MCF 10A (cell line): ENCODE measurements at regions not wholly inside any gene's neighbourhood (a gene's known extent, or its start where the extent isn't known, plus 50 kb on each side); places are given as distances from the start of the nearest gene placed in this dataset.

Source experiments
- BruUV-seq: library from RNA; stranded (reverse); fragments of 400-500 nt; replicated peaks from 2 replicates; lab custom pipeline; 2021; lab: Mats Ljungman, UMichigan
- CTCF ChIA-PET: fragments of 300-600 bp; sonication (Branson Sonifier 250); formaldehyde crosslinking; extraction: SDS; loops from one replicate; lab custom pipeline; 2021; ENCODE audit warnings: antibody characterized with exemption, inconsistent platforms; lab: Yijun Ruan, JAX
- POLR2A ChIA-PET: fragments of 300-600, 350-650 bp; sonication (Branson Sonifier 250); formaldehyde crosslinking; extraction: SDS; loops from one replicate; lab custom pipeline; 2020; ENCODE audit warnings: antibody characterized with exemption, inconsistent platforms; lab: Yijun Ruan, JAX
- DNase-seq: peaks from one replicate; pipeline ENCODE4 v3.0.0-alpha.2; 2018; ENCODE audit not compliant: unreplicated experiment
- H3K27ac Mint-ChIP-seq: one replicate; pipeline ENCODE4 v1.8.0; 2022; ENCODE audit warnings: mild to moderate bottlenecking, low read depth, mixed read lengths; ENCODE audit not compliant: unreplicated experiment
- H3K27me3 Mint-ChIP-seq: one replicate; pipeline ENCODE4 v1.8.0; 2022; ENCODE audit warnings: mixed read lengths; ENCODE audit not compliant: insufficient read depth, unreplicated experiment
- H3K36me3 Mint-ChIP-seq: one replicate; pipeline ENCODE4 v1.8.0; 2022; ENCODE audit warnings: mild to moderate bottlenecking, moderate library complexity, mixed read lengths; ENCODE audit not compliant: insufficient read depth, unreplicated experiment
- H3K4me1 Mint-ChIP-seq: one replicate; pipeline ENCODE4 v1.8.0; 2022; ENCODE audit warnings: mixed read lengths; ENCODE audit not compliant: insufficient read depth, unreplicated experiment
- H3K4me3 Mint-ChIP-seq: one replicate; pipeline ENCODE4 v1.8.0; 2022; ENCODE audit warnings: mild to moderate bottlenecking, moderate library complexity, mixed read lengths; ENCODE audit not compliant: unreplicated experiment
- H3K9me3 Mint-ChIP-seq: one replicate; pipeline ENCODE4 v1.8.0; 2022; ENCODE audit warnings: mixed read lengths; ENCODE audit not compliant: unreplicated experiment
- CTCF ChIP-seq: fragments of 200-600 bp; IDR thresholded peaks from one replicate; pipeline ENCODE4 v1.8.0; 2022; ENCODE audit warnings: antibody characterized with exemption, mild to moderate bottlenecking; ENCODE audit not compliant: unreplicated experiment
- intact Hi-C: fragments of 100-400 bp; cut with micrococcal nuclease; formaldehyde crosslinking; loops from 2 replicates; pipeline ENCODE4 v1.14.1; 2022

GRCh38 chr2:228725031-228725430 is 543.5 kb upstream of the SPHKAP start:
- ChIA-PET CTCF (no interaction called here), POLR2A (no interaction called here)
- intact Hi-C loops: no loop called here
- Mint-ChIP-seq H3K27ac (no peak overlapping the region), H3K4me1 (no peaks in the 10 kb centered on the region), H3K36me3 (no peaks in the 10 kb centered on the region), H3K4me3 (no peak overlapping the region), H3K27me3 (no peaks in the 10 kb centered on the region), H3K9me3 (no peaks in the 10 kb centered on the region)
- BruUV-seq: no TSS peak
- no peak for TF ChIP-seq CTCF
- DNase-seq: no peak

- Mint-ChIP-seq H3K27ac (no peak overlapping the region), H3K9me3 (no peaks in the 10 kb centered on the region), H3K4me3 (no peak overlapping the region), H3K27me3 (no peaks in the 10 kb centered on the region), H3K36me3 (no peaks in the 10 kb centered on the region), H3K4me1 (no peaks in the 10 kb centered on the region)
- no TSS peak for BruUV-seq
- intact Hi-C loops: no loop called here
- CTCF ChIA-PET: no interaction called here
- POLR2A ChIA-PET: interaction anchor here (0.7 kb wide), 1 partner anchor 16 kb away, joined by 3 read pairs; no protein-coding TSS in a partner anchor
- DNase-seq: no peak
- TF ChIP-seq CTCF: no peak
Observed at GRCh38 chr2:228723599-228723998, 542.1 kb upstream of the SPHKAP start.

GRCh38 chr2:228722311-228722710 is 540.8 kb upstream of the SPHKAP start:
- intact Hi-C loops: no loop called here
- no peak for TF ChIP-seq CTCF
- no peaks in the 10 kb centered on the region for H3K27me3 Mint-ChIP-seq
- no peak overlapping the region for H3K4me3 Mint-ChIP-seq
- no peaks in the 10 kb centered on the region for H3K36me3 Mint-ChIP-seq
- no peak for DNase-seq
- no peak overlapping the region for H3K27ac Mint-ChIP-seq
- no TSS peak for BruUV-seq
- ChIA-PET POLR2A (no interaction called here), CTCF (interaction anchor here (0.6 to 0.7 kb wide), 2 partner anchors 119 to 859 kb away, joined by 3 read pairs; no protein-coding TSS in a partner anchor)
- H3K4me1 Mint-ChIP-seq: no peaks in the 10 kb centered on the region
- H3K9me3 Mint-ChIP-seq: no peaks in the 10 kb centered on the region

- no peak for TF ChIP-seq CTCF
- Mint-ChIP-seq H3K4me1 (no peaks in the 10 kb centered on the region), H3K27ac (no peak overlapping the region), H3K27me3 (no peaks in the 10 kb centered on the region), H3K9me3 (no peaks in the 10 kb centered on the region), H3K4me3 (no peak overlapping the region), H3K36me3 (no peaks in the 10 kb centered on the region)
- intact Hi-C loops: no loop called here
- DNase-seq: no peak
- ChIA-PET POLR2A (interaction anchor here (0.5 kb wide), 1 partner anchor 27 kb away, joined by 3 read pairs; no protein-coding TSS in a partner anchor), CTCF (interaction anchor here (1.4 kb wide), 1 partner anchor 37 kb away, joined by 4 read pairs; no protein-coding TSS in a partner anchor)
- BruUV-seq: no TSS peak
Observed at GRCh38 chr2:228720895-228721294, 539.4 kb upstream of the SPHKAP start.
